CD1c-positive myeloid dendritic cell (primary cell): ENCODE measurements at regions not wholly inside any gene's neighbourhood (a gene's known extent, or its start where the extent isn't known, plus 50 kb on each side); places are given as distances from the start of the nearest gene placed in this dataset.

Source experiments
- DNase-seq: peaks from one replicate; pipeline ENCODE4 v3.0.0-alpha.2; 2016; ENCODE audit errors: extremely low spot score

DNA sequence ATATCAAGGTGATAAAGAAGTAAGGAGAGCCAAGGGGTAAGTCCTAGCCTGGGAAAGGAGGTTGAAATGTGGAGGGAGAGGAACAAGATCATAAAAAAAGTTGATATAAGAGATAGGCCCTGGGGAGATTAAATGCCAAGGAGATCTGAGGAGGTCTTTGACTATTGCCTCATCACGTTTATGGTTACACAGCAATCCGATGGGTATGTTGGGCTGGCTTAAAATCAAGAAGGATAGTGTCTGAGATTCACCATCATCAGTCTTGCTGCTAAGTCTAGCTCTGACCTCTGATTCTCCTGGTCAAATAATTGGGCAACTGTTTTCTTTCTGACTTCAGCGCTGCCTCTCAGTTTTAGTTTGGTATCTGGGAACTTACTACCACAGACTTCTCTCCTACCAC lies 416.3 kb downstream of the GPATCH2 start:
- no peak for DNase-seq

DNA sequence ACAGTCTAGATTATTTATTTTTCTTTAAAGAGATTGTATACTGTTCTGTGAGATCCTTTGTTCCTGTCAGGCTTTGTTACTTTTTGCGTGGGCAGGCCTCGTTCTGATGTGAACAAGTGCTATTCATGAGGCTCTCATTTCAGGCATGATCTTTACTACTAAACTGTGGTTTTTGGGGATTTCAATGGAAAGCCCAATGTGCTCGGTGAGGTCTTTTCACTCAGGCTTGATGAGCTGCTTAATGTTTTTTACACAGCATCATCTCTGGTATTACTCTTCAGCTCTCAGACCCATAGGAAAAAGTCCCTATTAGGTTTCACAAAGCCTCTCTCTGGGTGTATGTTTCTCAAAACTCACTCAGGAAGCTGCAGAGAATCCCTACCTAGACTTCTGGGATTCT lies 419.4 kb downstream of the GPATCH2 start:
- DNase-seq = no peak

DNA sequence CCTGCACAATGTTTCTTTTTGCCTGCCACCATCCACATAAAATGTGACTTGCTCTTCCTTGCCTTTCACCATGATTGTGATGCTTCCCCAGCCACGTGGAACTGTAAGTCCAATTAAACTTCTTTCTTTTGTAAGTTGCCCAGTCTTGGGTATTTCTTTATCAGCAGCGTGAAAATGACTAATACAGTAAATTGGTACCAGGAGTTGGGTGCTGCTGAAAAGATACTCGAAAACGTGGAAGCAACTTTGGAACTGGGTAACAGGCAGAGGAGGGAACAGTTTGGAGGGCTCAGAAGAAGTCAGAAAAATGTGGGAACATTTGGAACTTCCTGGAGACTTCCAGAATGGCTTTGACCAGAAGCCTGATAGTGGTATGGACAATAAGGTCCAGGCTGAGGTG lies 425.3 kb downstream of the GPATCH2 start:
- no peak for DNase-seq

DNA sequence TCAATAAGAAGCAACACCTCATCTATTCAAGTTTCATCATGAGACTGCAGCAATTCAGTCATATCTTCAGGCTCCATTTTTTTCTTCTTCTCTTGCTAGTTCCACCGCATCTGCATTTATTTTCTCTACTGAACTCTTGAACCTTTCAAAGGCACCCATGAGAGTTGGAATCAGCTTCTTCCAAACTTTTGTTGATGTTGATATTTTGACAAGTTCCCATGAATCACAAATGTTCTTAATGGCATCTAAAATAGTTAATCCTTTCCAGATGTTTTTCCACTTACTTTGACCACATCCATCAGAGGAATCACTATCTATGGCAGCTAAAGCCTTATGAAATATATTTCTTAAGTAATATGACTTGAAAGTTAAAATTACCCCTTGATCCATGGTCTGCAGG lies 434.3 kb downstream of the GPATCH2 start:
- no peak for DNase-seq

DNA sequence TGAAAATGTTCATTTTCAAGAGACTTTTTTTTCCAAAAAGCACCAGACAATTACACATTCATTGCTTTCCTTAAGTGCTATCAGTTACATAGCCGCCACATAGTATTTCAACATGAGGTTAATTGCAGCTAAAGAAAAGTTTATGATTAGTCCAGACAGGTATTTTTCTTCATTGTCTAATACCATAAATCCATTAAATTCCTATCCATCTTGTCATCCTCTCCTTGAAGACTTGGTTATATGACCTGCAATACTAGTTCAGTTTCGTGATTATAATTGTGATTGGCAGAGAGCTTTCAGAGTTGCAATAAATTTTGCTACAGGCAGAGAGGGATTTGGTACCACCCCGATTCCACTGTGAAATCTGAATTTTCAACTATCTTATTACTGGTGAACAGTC lies 437.7 kb downstream of the GPATCH2 start:
- DNase-seq = no peak

DNA sequence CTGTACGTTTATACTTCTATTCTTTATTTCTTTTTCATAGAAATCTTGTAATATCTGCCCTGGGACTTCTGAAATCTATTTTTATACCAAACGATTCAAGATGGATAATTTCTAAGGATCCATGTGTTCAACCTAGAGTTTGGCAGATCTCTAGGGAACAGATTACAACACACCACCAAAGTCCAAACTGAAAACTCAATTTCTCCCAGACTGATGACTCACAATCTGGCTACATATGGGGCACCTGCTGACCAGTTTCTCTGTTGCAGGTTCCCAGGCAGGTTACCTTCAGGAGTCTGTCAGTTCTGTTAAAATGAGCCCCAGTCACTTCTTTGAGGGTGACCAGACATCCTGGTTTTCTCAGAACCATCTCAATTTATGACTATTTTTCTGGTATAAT lies 439.4 kb downstream of the GPATCH2 start:
- no peak for DNase-seq

DNA sequence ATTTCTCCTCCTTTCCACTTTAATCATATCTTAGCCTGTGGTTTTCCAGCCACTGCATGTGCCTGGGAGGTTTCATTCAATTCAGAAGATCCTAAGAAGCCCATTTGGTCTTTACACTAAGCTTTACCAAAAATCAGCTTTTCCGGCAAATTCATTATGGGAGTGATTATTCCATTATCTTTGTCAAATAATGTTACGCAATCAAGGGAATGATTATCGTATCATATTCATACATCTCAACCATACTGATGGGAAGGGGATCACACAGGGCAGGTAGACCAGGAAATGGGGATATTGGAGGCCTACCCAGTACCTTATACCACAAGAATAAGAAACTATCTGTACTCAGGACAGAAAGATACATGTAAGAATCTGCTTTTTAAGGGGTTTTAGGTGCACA lies 440.5 kb downstream of the GPATCH2 start:
- no peak for DNase-seq

DNA sequence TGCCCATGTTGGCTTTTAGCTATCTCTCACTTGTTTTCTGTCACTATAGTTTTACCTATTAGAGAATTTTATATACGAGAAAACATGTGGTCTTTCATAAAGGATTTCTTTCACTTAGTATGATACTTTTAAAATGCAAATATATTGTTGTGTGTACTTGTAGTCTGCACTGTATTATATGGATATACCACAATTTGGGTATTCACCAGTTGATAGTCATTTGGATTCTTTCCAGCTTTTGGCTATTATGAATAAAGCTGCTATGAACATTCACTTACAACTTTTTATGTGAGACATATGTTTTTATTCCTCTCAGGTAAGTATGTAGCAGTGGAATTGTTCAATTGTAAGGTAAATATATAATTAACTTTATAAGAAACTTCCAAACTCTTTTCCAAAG lies 441.5 kb downstream of the GPATCH2 start:
- no peak for DNase-seq

DNA sequence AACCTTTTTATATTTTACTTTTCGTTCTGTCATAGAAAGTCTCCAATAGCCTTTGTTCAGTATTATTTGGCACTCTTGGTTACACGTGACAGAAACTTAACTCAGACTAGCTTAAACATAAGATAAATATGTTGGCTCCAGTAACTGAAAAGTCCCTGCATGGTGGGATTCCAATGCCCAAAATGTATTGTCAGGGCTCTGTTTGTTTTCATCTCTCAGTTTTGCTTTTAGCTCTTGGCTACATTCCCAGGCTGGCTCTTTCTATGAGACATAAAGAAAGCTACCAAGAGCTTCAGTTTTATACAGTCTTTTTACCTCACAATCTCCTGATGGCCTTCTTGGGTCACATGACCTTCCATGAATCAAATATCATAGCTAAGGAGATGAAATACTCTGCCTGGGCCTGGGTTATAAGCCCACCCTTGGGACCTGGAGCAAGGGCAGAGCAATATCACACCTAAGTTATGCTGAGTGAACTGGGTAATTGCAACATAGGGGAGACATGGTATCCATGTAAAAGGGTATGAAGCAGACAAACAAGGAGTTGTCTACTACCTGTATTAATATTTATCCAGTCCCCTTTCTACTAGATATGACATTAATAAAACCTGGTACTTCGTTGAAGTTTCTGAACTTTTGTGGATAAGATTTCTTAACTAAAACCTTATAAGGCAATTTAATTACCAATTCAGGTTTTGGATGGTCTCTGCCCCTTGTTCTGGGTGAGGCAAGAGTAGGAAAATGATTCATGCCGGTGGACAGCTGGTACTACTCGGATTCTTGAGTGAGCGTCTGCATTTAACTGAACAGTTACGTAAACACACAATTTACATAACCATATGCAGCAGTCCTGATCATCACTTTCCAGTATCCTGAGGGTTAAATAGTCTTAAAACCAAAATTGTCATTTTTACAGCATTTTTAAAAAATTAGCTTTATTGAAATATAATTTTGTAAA lies 442.3 kb downstream of the GPATCH2 start:
- no peak for DNase-seq

DNA sequence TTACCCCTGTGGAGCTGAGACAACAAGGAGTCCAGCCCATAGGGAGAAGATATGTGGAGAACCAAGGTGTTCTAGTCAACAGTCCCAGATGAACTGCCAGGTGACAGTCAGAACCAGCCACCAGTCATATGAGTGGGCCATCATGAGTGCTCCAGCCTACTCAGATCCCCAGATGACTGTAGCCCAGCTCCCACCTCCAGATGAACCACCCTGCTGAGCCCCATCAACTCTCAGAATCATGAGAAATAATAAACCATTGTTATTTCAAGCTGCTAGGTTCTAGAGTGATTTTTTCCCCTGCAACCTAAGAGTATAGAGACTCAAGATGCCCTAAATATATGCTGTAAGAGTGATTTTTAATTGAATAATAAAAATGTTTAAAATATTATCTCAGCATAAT lies 444.2 kb downstream of the GPATCH2 start:
- DNase-seq = no peak

DNA sequence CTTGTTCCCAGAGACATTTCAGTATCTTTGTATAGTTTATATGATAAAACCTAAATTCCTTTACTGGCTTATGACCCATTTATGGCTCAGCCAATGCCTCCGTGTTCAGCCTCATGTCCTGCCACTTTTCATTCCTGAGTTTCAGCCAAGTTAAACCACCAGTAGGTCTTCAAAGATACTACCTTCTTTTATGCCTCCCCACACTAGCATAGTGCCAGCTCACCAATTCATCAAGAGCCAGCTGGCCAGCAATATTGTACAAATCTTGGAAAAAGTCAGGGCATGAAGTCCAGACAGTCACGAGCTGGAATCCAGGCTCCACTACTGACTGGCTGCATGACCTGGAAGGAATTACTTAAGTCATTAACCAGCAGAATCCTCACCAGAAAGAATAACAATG lies 446.0 kb downstream of the GPATCH2 start:
- DNase-seq = no peak

DNA sequence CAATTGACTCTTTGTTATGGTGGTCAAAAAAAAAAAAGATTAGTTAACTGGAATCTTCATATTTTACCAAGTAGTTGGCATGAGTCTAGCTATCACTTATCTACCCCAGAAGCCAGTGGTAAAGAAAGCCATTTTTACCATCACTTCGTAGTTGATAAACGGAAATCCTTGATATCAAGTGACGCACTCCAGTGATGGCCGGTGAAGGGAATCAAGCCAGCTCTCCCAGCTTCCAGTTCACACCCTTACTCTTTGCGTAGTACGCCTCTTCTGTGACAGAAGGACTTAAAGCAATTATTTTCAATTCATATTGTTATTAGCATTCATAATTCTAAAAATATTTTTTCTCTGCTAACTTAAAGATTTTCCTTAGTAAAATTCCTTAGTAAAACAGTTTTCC lies 447.9 kb downstream of the GPATCH2 start:
- no peak for DNase-seq

DNA sequence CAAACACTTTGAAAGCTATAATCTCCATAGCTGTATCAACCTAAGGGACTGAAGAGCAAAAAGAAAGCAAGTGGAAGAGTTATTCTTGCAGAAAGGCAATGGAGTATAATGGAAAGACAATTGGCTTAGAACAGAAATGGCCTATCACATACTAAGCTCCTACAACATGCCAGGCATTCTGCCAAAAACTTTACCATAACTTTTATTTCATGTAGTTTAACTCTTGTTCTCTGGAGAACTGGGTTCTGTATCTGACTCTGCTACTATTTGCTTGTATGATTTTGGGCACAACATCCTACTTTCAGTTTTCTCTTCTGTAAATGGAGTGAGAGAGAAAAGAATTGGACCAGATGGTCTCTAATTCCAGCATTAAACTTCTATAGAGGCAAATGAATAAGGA lies 449.1 kb downstream of the GPATCH2 start:
- no peak for DNase-seq

DNA sequence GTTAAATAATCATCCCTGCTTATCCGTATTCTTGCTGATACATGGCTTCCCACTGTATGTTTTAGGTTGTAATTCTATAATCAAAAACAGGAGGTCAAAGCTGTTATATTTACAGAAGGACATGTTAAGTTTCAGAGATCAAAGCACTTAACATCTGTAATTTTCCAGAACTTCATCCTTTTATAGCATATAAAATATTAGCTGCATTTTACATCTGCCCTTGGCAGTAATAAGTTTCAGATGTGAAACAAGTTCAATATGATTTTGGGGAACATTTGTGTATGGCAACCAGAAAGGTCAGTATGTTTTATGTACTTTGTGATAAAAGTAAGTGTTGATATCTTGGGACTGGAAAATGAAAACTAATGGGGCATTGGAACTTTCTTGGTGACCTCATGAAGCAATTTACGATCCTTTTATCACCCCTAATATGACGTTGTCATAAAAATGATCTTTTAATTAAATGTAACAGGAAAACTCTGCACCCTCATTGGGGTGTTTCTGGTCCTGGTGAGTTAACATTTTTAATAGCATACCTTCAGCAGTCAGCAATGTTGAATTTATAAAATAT lies 449.6 kb downstream of the GPATCH2 start:
- no peak for DNase-seq

DNA sequence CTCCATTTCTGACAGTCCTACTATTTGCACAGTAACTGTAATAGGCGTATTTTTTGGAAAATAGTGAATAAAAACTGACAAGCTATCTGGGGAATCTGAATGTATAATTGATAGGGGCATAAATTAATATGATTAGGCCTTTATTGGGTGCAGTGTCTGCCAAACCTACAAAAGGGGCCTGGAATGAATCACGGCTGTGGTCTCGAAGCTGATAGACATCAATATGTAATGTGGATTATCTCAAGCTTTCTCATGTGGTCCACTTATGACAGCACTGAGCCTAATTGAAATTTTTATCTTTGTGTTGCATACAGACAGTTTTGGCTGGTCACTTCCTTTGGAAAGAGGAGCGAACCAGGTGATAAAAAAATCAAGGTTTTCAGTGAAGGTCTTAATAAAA lies 450.4 kb downstream of the GPATCH2 start:
- DNase-seq = no peak

DNA sequence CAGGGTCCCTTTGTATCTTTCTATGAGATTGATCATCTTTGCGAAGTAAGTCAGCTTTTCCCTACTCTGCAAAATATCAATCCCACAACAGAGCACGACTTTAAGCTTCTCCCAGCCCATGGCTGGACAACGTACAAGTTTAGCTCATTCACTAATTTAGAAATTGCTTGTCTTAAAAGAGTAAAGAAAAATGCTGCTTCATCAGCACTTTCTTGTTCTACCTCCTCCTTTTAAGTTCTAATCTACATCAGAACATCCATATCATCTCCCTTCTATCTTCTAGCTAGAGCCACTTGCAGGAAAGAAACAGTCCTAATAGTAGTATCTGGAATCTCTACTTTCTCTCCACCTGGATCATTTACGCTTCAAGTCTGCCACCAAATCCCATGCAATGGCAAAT lies 441.2 kb upstream of the ESRRG start:
- no peak for DNase-seq

DNA sequence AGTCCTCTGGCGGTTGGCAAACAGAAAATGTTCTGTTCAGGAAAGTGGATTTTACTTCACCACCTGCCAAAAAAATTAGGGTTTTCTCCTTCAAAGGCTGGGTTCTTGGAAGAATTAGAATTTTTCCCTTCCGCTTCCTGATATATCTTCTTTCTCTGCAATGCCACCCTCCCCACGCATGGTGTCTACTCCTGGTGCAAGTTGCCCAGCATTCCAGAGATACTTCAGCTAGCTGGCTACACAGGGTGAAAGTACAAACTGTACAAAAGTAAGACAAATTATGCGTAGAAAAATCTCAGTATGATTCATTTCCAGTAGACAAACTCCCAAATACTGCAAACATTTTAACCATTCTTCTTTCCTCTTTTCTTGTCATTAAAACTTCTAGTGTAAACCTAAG lies 430.1 kb upstream of the ESRRG start:
- no peak for DNase-seq

DNA sequence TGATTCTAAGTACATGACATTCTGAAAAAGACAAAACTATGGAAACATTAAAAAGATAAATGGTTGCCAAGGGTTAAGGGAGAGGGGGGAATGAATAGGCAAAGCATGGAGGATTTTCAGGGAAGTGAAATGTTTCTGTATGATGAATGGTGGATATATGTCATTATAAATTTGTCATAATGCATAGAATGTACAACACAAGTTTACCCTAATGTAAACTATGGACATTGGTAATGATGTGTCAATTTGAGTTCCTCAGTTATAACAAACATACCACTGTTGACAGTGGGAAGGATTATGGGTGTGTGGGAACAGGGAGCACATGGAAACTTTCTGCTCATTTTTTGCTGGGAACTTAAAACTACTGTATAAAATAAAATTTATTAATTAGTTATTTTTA lies 427.1 kb upstream of the ESRRG start:
- DNase-seq = no peak

DNA sequence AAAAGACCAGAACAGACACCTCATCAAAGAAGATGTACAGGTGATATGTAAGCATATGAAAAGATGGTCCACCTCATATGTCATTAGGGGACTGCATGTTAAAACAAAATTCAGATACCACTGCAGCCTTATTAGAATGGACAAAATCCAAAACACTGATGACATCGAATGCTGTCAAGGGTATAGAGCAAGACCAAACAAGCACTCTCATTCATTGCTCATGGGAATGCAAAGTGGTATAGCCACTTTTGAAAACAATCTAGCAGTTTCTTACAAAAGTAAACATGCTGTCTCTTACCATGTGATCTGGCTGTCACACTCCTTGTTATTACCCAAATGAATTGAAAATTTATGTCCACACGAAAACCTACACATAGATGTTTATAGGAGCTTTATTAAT lies 426.6 kb upstream of the ESRRG start:
- DNase-seq = no peak

DNA sequence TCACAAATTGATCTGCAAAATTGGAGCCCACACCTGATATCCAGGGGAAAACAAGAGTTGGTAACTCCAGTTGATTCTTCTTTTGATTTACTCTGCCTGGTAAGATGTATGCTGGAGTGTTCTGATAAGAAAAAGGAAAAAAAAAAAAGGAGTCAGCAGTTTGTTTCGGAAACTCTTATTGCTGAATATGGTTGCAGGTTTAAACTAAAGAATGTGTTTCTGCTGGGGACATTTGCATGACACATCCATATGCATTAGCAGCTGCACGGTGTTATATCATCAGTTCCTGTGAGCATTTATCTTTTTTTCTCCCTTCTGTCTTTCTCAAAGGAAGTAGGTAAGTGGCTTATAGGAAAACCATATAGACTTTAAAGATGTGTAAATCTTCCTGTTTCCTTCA lies 418.5 kb upstream of the ESRRG start:
- no peak for DNase-seq

DNA sequence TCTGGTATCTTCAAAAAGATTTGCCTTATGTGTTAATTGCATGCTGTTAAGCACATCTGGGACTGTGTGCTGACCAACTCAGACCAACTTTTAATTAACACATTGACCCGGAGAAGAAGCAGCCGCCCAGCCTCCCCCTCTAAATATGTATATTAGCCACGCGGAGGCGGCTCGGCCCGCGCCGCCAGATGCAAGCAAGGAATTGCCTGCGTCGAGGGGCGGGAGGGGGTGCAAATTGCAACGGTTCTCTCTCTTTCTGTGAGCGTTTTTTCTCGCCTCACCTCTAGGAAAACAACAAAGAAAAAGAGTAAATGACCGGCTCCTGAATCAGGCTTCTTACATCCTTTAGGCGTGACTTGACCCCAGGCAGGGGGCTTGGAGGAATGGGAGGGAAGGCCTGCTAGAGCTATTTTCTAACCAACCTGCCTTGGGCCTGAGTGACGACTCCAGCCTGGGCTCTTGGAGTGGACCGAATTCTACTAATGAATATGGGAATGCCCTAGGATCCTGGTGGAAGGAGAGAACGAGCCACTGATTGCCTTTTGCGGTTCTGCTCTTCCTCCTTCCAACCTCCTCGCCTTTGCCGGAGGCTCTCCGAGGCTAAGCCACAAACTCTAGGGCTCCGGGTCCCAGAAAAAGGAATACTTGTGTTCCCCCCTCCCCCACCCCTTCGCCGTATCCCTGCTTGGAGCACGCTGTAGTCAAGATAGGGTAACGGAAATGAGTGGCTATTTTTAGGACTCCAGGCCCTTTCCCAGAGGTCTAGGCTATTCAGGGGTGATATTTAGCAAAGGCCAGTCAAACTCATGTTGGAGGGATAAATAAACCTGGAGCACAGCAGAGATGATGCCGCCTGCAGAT lies 417.0 kb upstream of the ESRRG start:
- no peak for DNase-seq

DNA sequence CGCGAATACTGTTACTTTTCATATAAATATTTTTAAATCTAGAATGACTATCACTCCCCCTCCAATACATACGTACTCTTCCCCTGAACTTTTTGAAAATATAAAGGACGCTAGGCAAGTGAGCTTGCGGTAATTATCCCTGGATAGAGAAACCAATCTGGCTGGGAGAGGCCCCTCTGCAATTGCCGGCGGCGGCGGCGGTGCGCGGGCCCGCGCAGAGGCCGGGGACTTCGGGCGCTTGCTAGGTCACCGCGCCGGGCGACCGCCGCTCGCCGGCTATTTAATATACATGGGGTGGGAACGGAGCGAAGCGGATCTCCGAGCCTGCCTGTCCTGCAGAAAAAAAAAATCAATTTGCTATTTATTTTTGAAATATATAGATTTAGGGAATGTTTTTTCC lies 416.3 kb upstream of the ESRRG start:
- no peak for DNase-seq
